ENCODE measurements at regions not wholly inside any gene's neighbourhood (a gene's known extent, or its start where the extent isn't known, plus 50 kb on each side); places are given as distances from the start of the nearest gene placed in this dataset.

- TF ChIP-seq POLR2A (IDR thresholded peaks at IDR 0.05; ENCODE audit: low read depth, low read length), result no peak
- TF ChIP-seq TAF1 (IDR thresholded peaks at IDR 0.05; ENCODE audit: low read depth, low read length), result no peak
- no peak for TF ChIP-seq POLR2AphosphoS5 (IDR thresholded peaks at IDR 0.05; ENCODE audit: low read depth, low read length)
Measured at GRCh38 chr18:55096263-55096951, 137.1 kb upstream of the CCDC68 start.
